ENCODE measurements at regions not wholly inside any gene's neighbourhood (a gene's known extent, or its start where the extent isn't known, plus 50 kb on each side); places are given as distances from the start of the nearest gene placed in this dataset.

DNA sequence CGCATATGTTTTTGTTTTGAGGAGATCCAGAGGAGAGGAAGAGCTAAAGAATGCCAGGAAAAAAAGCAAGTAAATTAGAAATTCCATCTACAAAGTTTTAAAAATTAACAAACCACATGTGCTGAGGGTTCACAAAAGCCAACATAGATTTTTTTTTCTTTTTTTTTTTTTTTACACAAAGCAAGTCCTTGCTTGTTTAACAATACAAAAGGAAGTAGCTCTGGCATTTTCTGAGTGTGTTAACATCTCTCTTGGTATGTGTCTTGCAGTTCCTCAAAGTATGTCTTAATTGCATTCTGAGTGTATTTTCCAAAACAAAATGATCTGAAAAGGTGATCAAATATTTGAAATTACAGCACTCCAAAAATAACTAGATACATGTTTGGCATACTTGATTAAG lies 1682.7 kb upstream of the AGA start:
- no peak for DNase-seq (ENCODE audit: low read depth in 1 of 2, low spot score in 1 of 2)
- Histone ChIP-seq H3K4me3 (replicated peaks; ENCODE audit: insufficient read depth, low read length) (no peak overlapping the region), H3K27ac (replicated peaks) (no peak overlapping the region), H3K27me3 (ENCODE audit: insufficient read depth, poor library complexity, severe bottlenecking) (no peaks in the 10 kb centered on the region)
- TF ChIP-seq, protein P1, sequence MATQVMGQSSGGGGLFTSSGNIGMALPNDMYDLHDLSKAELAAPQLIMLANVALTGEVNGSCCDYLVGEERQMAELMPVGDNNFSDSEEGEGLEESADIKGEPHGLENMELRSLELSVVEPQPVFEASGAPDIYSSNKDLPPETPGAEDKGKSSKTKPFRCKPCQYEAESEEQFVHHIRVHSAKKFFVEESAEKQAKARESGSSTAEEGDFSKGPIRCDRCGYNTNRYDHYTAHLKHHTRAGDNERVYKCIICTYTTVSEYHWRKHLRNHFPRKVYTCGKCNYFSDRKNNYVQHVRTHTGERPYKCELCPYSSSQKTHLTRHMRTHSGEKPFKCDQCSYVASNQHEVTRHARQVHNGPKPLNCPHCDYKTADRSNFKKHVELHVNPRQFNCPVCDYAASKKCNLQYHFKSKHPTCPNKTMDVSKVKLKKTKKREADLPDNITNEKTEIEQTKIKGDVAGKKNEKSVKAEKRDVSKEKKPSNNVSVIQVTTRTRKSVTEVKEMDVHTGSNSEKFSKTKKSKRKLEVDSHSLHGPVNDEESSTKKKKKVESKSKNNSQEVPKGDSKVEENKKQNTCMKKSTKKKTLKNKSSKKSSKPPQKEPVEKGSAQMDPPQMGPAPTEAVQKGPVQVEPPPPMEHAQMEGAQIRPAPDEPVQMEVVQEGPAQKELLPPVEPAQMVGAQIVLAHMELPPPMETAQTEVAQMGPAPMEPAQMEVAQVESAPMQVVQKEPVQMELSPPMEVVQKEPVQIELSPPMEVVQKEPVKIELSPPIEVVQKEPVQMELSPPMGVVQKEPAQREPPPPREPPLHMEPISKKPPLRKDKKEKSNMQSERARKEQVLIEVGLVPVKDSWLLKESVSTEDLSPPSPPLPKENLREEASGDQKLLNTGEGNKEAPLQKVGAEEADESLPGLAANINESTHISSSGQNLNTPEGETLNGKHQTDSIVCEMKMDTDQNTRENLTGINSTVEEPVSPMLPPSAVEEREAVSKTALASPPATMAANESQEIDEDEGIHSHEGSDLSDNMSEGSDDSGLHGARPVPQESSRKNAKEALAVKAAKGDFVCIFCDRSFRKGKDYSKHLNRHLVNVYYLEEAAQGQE (IDR thresholded peaks at IDR 0.05; ENCODE audit: insufficient replicate concordance, low read depth): no peak

DNA sequence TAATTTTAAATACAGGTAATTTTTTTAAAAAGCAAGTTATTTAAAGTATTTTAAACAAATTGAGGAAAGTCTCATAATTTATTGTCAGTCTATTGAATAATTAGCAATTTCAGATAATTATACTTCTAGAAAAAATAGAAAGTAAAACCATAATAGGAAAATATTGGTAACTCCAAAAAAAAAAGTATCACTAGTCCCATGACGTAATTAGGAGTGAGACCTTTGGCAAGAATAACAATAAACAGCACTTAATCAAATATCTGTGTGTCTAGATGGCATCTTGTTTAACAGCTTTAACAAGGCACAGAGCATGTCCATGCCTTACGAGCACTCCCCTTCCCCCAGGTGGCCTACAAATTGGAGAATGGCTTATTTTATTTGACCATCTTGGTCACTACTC lies 1683.6 kb upstream of the AGA start:
- no peak for DNase-seq (ENCODE audit: low read depth in 1 of 2, low spot score in 1 of 2)
- H3K4me3 ChIP-seq (replicated peaks; ENCODE audit: insufficient read depth, low read length): no peak overlapping the region
- TF ChIP-seq SPI1 (IDR thresholded peaks at IDR 0.05; ENCODE audit: borderline replicate concordance, low read depth) (no peak), GABPA (IDR thresholded peaks at IDR 0.05; ENCODE audit: low read depth) (no peak), POLR2AphosphoS5 (IDR thresholded peaks at IDR 0.05; ENCODE audit: low read depth) (no peak)
- TF ChIP-seq, protein P1 (IDR thresholded peaks at IDR 0.05; ENCODE audit: insufficient replicate concordance, low read depth): no peak
- TF ChIP-seq, protein P2, sequence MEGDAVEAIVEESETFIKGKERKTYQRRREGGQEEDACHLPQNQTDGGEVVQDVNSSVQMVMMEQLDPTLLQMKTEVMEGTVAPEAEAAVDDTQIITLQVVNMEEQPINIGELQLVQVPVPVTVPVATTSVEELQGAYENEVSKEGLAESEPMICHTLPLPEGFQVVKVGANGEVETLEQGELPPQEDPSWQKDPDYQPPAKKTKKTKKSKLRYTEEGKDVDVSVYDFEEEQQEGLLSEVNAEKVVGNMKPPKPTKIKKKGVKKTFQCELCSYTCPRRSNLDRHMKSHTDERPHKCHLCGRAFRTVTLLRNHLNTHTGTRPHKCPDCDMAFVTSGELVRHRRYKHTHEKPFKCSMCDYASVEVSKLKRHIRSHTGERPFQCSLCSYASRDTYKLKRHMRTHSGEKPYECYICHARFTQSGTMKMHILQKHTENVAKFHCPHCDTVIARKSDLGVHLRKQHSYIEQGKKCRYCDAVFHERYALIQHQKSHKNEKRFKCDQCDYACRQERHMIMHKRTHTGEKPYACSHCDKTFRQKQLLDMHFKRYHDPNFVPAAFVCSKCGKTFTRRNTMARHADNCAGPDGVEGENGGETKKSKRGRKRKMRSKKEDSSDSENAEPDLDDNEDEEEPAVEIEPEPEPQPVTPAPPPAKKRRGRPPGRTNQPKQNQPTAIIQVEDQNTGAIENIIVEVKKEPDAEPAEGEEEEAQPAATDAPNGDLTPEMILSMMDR (IDR thresholded peaks at IDR 0.05; ENCODE audit: insufficient read depth, low read length): no peak
- H3K27me3 ChIP-seq (ENCODE audit: insufficient read depth, poor library complexity, severe bottlenecking): no peaks in the 10 kb centered on the region
- H3K27ac ChIP-seq (replicated peaks): no peak overlapping the region

DNA sequence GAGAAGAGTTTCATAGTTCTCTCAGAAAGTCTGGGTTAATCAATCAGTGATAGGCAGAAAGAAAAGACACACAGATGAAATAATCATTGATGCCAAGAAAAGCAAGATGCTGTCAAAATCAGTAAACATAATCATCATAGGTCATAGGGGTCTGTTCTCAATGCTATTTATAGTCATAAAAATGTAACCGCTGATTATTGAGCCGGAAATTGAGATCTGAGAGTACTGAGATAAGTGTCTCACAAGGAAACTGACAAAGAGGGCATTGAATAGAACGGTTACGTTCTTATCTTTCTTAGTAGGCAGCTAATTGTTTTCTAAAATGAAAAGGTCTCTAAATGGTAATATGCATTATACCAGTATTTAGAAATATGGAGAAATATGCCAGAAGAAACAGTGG lies 1686.1 kb upstream of the AGA start:
- Histone ChIP-seq H3K27ac (replicated peaks) (no peak overlapping the region), H3K27me3 (ENCODE audit: insufficient read depth, poor library complexity, severe bottlenecking) (no peaks in the 10 kb centered on the region), H3K4me3 (replicated peaks; ENCODE audit: insufficient read depth, low read length) (no peak overlapping the region)
- TF ChIP-seq GABPA (IDR thresholded peaks at IDR 0.05; ENCODE audit: low read depth) (no peak), POLR2AphosphoS5 (IDR thresholded peaks at IDR 0.05; ENCODE audit: low read depth) (no peak), SPI1 (IDR thresholded peaks at IDR 0.05; ENCODE audit: borderline replicate concordance, low read depth) (no peak)
- TF ChIP-seq, protein P1 (IDR thresholded peaks at IDR 0.05; ENCODE audit: insufficient replicate concordance, low read depth): no peak
- TF ChIP-seq, protein P2 (IDR thresholded peaks at IDR 0.05; ENCODE audit: insufficient read depth, low read length): no peak
- no peak for DNase-seq (ENCODE audit: low read depth in 1 of 2, low spot score in 1 of 2)

Measured in HL-60 (cell line).